Stimulated activated naive CD4-positive, alpha-beta T cell (primary cell): ENCODE measurements at regions not wholly inside any gene's neighbourhood (a gene's known extent, or its start where the extent isn't known, plus 50 kb on each side); places are given as distances from the start of the nearest gene placed in this dataset.

Experiments used
- DNase-seq, 6 experiments: peaks; one replicate each; lab custom pipeline; 2025; lab: John Stamatoyannopoulos, UW

- DNase-seq = no peak
Observed at GRCh38 chr15:93870583-93870982, 360.8 kb upstream of the MCTP2 start.

DNA sequence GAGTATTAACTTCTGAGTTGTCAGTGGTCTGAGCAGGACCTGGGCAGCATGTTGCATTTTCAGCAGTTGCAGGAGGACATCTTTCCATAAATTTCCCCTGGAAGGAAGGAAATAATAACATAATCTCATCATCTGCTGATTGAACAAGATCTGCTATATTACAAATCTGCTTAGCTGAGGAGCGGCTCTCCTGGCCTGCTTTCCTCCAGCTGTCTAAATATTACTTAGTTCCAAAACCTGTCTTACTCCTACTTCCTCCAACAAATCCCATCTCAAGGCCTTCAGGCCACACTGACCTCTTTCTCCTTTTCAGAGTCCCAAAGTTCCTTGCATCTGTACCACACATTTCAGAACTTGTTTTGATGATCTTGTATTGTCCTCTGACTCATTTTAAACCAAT, 364.4 kb upstream of the MCTP2 start:
- DNase-seq = no peak

DNA sequence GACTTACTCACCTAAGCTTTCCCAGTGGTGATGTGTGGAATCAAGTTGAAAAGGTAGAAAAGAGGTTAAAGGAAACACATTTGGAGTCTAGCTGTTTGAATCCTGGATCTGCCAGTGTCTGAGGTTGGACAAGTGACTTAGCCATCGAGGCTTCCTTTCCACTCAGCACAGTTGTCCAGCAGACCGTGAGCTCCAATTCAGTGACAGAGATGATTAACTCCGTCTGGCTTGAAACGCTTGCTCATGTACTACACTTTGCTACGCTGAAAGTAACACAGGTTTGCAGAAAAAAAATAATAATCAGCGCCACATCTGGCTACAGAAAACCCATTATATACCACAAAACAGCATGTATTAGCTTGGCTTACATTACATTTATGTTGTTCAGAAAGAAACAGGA, 364.9 kb upstream of the MCTP2 start:
- no peak for DNase-seq

DNA sequence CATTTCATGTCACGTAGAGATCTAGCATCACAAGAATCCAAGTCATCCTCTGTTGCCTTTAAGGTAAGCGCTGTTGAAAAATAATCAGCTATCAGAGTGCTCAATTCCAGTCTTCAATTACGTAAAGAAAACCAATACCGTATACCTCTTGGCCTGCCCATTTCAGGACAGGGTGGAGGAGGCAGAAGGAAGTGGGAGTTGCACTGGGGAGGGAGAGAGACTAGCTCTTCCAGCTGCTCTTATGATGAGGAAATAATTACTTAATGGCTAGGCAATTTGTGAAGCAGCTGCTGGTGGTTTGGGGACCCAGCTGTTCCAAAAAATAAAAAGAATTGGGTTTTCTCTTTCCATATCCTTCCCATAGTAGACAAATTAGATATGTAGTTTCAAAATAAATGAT, 365.8 kb upstream of the MCTP2 start:
- no peak for DNase-seq

DNA sequence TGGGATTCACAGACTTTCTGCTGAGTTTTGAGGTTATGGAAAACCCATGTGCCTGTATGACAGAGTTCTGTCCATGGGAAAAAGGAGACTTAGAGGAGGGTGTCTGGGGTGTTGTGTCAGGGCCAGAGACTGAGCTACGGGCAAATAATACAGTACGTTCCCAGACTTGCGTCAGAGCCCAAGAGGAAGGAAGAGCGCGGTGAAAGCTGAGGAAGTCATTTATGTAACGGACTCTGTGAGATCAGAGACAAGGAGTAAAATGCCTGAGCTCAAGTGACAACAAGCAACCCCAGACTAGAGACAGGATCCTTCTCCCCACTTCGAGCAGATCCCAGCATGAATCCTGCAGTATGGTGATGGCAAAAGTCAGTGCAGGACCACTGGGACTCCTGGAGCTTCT, 368.6 kb upstream of the MCTP2 start:
- DNase-seq = no peak

DNA sequence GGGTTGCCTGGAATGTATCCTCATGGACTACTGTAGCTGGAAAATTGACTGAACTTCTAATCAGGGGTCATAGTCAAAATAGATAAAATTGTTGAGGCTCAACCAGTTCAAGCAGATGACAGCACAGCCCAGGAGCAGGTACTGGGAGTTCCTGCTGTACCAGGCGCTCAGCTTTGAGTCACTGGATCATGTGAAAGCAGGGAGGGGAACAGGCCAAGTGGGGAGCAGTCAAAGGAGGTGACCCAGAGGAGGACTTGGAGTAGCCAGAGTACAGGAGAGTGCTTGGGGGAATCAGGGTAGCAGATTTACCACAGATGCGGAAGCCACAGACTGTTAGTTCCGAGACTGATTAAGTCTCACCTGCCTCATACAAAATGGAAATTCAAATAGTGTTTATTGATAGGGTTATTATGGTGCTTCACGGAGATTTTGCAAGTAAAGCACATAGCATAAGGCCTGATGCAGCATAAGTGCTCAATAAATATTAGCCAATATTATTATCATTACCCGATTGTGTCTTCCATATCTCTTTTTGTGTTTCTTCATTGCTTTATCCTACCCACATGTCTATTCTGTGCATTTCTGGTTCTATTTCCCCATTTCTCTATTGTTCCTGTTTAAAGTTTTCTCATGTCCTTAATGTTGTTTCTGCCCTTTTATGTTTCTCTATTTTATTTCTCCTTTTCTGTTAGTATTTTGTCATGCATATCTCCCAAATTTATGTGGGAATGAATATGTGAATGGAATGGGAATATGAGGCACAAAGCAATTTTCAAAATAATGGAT, 369.2 kb upstream of the MCTP2 start:
- DNase-seq = no peak

GRCh38 chr15:93861413-93861812, 369.9 kb upstream of the MCTP2 start:
- DNase-seq = no peak

GRCh38 chr15:93860701-93861100, 370.7 kb upstream of the MCTP2 start:
- no peak for DNase-seq

DNA sequence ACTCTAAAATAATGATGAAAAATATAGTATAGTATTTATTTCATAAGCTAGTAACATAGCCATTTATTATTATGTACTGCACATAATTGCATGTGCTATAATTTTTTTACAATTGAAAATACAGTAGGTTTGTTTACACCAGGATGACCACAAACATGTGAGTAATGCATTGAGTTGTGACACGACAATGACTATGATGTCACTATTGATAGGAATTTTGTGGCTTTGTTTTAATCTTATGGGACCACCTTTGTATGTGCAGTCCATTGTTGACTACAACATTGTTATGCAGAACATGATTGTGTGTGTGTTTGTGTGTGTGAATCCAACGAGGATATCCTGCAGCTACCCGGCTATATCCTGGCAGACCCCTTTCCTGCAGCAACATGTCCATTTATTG, 372.2 kb upstream of the MCTP2 start:
- no peak for DNase-seq

DNA sequence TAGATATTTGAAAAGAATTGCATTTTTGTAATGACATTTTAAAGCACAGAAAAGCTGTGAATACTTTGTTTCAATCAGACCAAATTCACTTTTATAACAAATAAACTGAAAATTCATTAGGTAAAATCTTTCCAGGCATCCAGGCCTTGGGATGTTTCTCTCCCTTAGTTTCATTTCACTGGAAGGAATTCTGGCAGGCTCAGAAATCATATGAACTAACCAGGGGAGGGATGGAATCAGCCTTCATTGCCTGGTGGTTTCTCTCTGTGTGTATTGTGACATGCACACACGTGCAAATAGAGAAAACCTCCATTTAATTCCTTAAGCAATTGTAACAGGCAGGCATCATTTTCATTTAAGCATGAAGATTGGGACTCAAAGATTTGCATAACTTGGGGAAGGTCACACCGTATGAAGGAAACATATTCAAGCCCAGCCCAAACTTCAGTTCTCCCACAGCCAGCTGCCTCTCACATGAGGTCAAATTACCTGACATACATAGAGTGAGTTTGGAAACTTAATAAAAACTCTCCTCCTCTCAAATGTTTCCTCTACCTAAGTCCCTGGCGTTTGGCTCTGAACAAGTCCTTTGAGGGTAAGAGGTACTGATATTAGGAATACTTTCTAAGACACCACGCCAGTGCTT, 376.1 kb upstream of the MCTP2 start:
- DNase-seq = no peak

DNA sequence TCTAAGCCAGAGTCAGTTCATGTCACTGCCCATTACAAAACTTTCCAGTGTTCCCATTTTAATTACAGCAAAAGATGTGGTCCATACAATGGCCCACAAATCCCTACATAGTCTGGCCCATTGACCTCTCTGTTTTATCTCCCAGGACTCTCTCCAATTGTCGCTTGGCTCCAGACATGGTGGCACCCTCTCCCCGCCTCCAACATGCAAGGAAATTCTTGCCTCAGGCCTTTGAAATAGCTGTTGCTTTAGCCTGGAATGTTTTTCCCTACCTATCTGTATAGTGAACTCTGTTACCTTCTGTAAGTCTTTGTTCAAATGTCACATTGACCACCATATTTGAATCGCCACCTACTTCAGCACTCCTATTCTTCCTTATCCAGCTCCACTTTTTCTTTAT, 377.3 kb upstream of the MCTP2 start:
- no peak for DNase-seq

DNA sequence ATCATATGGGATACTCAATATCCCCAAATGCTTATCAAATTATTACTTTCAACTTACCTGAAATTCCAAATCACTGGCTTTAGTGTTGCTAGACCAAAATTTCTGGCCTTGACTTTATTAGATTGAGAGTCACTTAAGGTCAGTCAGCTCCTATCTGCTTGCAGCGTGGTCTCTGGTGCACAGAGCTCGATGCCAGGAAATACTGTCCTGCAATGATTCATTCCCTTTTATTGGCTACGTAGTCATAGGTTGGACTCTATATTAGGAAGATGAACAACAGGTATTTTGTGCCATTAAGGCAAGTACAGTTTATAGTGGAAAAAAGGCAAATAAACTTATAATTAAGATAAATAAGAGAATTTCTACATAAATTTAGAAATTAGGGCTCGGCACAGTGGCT, 378.6 kb upstream of the MCTP2 start:
- no peak for DNase-seq

- no peak for DNase-seq
Observed at GRCh38 chr15:93848490-93848889, 382.9 kb upstream of the MCTP2 start.

DNA sequence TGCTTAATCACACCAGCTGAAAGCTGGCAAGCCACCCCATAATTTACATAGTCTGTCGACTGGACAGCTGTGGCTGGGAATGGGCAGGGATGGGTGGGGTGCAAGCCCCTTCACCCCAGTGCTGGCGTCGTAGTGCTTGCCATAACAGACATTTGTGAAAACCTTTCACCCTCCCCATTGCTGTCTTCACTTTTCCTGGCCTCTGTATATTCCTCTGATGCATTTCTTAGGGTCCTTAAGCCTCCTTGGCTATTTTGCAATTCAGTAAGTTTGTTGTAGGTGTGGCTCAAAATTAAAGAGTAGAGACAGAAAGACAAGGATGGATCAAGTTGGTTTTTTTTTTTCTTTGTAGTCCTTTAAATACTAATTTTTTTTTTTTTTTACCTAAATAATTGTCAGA, 383.3 kb upstream of the MCTP2 start:
- no peak for DNase-seq

DNA sequence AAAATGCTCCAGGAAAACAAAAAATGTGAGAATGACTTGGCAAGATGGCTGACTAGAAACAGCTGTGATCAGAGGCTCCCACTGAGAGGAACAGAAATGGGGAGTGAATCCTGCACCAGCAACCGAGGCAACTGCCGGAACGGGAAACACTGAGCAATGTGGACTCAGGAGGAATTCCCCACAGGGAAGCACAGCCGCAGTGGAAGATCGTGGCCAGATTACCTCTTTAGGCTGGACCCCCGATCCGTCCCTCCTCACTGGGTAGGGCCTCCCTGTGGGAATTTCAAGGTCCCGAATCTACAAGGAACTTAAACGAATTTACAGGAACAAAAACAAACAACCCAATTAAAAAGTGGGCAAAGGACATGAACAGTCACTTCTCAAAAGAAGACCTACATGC, 385.2 kb upstream of the MCTP2 start:
- DNase-seq = no peak

- DNase-seq = no peak
Observed at GRCh38 chr15:93837450-93837849, 393.9 kb upstream of the MCTP2 start.

- DNase-seq = no peak
Observed at GRCh38 chr15:93835344-93835743, 396.0 kb upstream of the MCTP2 start.

DNA sequence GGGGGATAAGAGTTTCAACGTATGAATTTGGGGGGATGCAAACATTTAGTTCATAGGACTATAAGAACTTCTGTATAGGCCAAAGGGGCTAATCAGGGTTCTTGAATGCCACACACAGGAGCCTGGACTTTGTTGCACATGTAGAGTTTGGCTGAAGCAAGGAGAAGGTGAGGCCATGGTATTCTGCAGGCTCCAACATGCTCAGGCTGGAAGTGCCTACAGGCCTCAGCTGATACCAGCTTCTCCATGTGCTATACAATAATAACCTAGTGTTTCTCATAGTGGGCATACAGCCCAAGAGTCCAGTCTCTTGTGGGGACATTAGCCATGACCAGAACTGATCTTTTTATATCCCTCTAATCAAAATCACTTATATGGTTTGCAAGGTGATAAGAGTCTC, 399.7 kb upstream of the MCTP2 start:
- no peak for DNase-seq

- DNase-seq = no peak
Observed at GRCh38 chr15:93830221-93831080, 400.9 kb upstream of the MCTP2 start.

DNA sequence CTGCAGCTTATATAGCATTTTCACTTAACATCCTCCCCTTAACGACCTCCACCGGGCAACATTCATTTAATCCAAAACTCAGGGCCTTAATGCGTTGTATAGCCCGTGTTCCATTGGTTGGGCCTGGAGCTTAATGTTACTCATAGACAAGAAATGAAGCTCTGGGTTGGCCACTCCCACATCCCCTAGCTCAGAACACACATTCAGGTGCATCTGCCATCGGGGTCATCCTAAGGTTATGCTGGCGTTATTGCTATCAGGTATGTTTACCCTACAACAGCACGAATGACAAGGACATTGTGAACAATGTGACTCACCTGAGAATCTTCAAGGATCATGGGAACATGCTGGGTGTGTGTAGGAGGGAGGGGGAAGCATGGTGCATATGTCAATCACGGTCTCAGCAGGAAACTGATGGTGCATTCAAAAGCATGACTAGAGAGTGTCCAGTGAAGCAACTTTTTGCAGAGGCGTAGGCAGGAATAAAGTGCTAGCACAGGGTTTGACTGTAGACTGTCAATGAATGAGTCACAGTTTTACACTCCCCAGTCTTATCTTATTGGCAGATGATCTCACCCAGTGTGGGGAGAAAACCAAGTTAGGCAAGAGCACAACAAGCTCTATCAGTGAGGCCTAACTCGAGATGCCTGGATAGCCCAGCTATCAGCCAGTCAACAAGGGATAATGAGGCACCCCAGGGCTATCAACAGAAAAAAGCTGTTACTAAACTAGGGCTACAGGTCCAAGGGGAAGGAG, 402.1 kb upstream of the MCTP2 start:
- no peak for DNase-seq

DNA sequence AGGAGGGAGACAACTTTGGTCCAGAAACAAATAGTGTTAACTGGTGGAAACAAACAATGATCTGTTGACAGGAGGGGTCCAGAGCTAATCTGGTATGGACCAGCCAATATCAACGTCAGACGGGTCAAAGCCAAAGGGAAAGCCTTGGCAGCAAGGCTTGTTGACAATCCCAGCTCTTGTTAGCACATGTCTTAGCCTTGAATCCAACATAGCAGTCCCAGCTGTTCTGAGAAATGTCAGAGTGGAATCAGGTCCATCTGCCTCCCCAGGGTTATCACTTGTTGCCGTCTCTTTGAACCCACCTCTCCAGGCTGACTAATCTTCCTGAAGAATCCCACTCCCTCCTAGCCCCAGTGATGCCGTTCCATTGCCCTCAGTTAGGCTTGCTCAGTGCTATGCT, 404.6 kb upstream of the MCTP2 start:
- no peak for DNase-seq

DNA sequence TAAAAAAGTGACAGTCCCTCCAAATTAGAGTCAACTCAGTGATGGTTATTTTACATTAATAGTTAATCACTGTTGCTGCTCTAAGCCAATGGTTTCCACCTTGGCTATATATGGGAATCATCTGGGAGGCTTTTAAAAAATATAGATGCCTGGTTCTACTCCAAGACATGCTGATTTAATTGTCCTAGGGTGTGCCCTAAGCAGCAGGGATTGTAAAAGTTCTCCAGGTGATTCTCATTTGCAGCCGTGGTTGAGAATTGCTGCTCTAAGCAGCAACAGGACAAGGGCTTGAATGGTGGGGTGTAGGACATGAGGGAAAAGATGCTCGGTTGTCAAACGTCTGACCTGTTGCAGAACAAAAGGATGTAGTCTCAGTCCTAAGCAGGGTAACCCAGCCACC, 405.1 kb upstream of the MCTP2 start:
- DNase-seq = no peak
